ENCODE measurements at regions not wholly inside any gene's neighbourhood (a gene's known extent, or its start where the extent isn't known, plus 50 kb on each side); places are given as distances from the start of the nearest gene placed in this dataset.

DNA sequence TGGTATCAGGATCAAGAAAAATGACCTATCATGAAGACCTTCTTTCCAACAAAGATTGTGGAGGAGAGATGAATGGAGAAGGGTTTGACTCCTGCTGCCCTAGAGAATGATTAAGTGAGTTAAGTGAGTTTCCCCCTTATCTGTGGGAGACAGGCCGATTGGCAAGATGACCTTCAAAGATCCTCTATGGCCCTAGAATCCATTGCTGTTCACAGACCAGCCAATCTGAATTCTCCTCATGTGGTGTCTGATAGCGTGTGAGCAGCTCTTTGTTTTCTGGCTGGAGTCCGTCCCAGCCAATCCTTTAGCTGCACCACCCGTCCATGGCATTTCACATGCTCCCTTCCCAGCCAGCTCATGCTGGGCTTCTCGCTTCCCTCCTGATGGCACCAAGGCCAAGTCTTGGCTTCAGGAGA is 79.4 kb downstream of the MARCHF4 start:
- Histone ChIP-seq H3F3A (ENCODE audit: control insufficient read depth, insufficient read depth) (no peaks in the 10 kb centered on the region), H3K79me2 (ENCODE audit: control insufficient read depth, low read length) (no peaks in the 10 kb centered on the region), H3K4me2 (ENCODE audit: low read length) (no peak overlapping the region), H3K4me1 (ENCODE audit: control insufficient read depth, low read length) (no peaks in the 10 kb centered on the region), H3K27ac (ENCODE audit: low read depth, low read length) (no peak overlapping the region), H3K4me3 (ENCODE audit: low read length) (no peak overlapping the region), H3K36me3 (ENCODE audit: control insufficient read depth, low read length) (no peaks in the 10 kb centered on the region), H3K27me3 (ENCODE audit: control insufficient read depth, low read length) (peaks cover 14% of the 10 kb centered on the region; the same call in 1 of the 2 replicates), H3K9me3 (ENCODE audit: control insufficient read depth, insufficient read depth, low read length) (no peaks in the 10 kb centered on the region), H3K9me2 (replicated peaks; ENCODE audit: control insufficient read depth, low read length) (no peaks in the 10 kb centered on the region), H4K20me1 (ENCODE audit: control insufficient read depth, insufficient read depth, low read depth, low read length) (no peaks in the 10 kb centered on the region)
- no peak for TF ChIP-seq EZH2phosphoT487 (IDR thresholded peaks at IDR 0.05; ENCODE audit: borderline replicate concordance, low read length)
- TF ChIP-seq, protein P1, sequence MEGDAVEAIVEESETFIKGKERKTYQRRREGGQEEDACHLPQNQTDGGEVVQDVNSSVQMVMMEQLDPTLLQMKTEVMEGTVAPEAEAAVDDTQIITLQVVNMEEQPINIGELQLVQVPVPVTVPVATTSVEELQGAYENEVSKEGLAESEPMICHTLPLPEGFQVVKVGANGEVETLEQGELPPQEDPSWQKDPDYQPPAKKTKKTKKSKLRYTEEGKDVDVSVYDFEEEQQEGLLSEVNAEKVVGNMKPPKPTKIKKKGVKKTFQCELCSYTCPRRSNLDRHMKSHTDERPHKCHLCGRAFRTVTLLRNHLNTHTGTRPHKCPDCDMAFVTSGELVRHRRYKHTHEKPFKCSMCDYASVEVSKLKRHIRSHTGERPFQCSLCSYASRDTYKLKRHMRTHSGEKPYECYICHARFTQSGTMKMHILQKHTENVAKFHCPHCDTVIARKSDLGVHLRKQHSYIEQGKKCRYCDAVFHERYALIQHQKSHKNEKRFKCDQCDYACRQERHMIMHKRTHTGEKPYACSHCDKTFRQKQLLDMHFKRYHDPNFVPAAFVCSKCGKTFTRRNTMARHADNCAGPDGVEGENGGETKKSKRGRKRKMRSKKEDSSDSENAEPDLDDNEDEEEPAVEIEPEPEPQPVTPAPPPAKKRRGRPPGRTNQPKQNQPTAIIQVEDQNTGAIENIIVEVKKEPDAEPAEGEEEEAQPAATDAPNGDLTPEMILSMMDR (IDR thresholded peaks at IDR 0.05; ENCODE audit: low read depth, low read length, poor library complexity, severe bottlenecking), result no peak

DNA sequence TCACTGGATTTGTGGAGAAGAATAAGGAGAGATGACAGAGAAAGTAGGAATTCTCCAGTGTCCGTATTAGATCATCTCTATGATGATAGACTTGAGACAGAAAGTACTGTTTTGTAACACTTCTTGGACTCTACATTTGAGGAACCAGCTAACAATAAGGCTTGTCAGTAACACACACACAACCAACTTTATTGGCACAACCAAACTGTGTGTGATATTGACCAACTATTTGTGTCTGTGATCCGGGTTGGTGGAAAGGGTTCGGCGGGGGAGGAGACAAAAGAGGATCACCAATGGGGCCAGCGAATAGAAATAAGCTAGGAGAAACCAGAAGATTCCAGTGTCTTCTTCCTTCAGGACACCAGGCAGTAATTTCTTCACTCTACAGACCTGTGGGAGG is 79.8 kb downstream of the MARCHF4 start:
- H3K27ac ChIP-seq (ENCODE audit: low read depth, low read length), result no peak overlapping the region
- no peak overlapping the region for H3K4me3 ChIP-seq (ENCODE audit: low read length)
- no peaks in the 10 kb centered on the region for H3K36me3 ChIP-seq (ENCODE audit: control insufficient read depth, low read length)
- no peak for TF ChIP-seq EZH2phosphoT487 (IDR thresholded peaks at IDR 0.05; ENCODE audit: borderline replicate concordance, low read length)
- TF ChIP-seq, protein P1 (IDR thresholded peaks at IDR 0.05; ENCODE audit: low read depth, low read length, poor library complexity, severe bottlenecking), result no peak
- H3K4me1 ChIP-seq (ENCODE audit: control insufficient read depth, low read length), result no peaks in the 10 kb centered on the region
- H3K4me2 ChIP-seq (ENCODE audit: low read length), result no peak overlapping the region
- no peaks in the 10 kb centered on the region for H3F3A ChIP-seq (ENCODE audit: control insufficient read depth, insufficient read depth)
- H4K20me1 ChIP-seq (ENCODE audit: control insufficient read depth, insufficient read depth, low read depth, low read length), result no peaks in the 10 kb centered on the region
- no peaks in the 10 kb centered on the region for H3K79me2 ChIP-seq (ENCODE audit: control insufficient read depth, low read length)
- no peaks in the 10 kb centered on the region for H3K9me2 ChIP-seq (replicated peaks; ENCODE audit: control insufficient read depth, low read length)
- H3K9me3 ChIP-seq (ENCODE audit: control insufficient read depth, insufficient read depth, low read length), result no peaks in the 10 kb centered on the region
- H3K27me3 ChIP-seq (ENCODE audit: control insufficient read depth, low read length), result peaks cover 14% of the 10 kb centered on the region; the same call in 1 of the 2 replicates

DNA sequence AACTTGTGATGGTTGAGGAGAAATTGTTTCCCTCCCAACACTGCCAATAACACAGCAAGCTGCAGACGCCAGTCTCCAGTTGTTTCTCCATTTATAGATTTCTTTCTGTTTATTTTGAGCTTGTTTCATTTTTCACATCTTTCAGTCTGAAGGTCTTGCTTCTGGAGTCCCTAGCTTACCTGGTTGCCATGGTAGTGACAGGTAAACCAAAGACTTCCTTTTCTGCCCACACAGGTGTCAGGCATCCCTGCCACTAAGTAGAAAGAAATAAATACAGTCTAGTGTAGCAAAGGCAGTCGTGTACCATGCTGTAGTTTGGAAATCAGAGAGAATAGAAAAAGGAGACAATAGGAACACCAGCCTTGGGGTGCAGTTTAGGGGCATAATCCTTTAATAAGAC is 82.8 kb downstream of the MARCHF4 start:
- Histone ChIP-seq H3F3A (ENCODE audit: control insufficient read depth, insufficient read depth) (no peaks in the 10 kb centered on the region), H3K4me2 (ENCODE audit: low read length) (no peak overlapping the region), H3K9me2 (replicated peaks; ENCODE audit: control insufficient read depth, low read length) (no peaks in the 10 kb centered on the region), H3K36me3 (ENCODE audit: control insufficient read depth, low read length) (no peaks in the 10 kb centered on the region), H3K4me1 (ENCODE audit: control insufficient read depth, low read length) (no peaks in the 10 kb centered on the region), H3K79me2 (ENCODE audit: control insufficient read depth, low read length) (no peaks in the 10 kb centered on the region), H3K9me3 (ENCODE audit: control insufficient read depth, insufficient read depth, low read length) (no peaks in the 10 kb centered on the region), H3K27ac (ENCODE audit: low read depth, low read length) (no peak overlapping the region), H4K20me1 (ENCODE audit: control insufficient read depth, insufficient read depth, low read depth, low read length) (no peaks in the 10 kb centered on the region), H3K27me3 (ENCODE audit: control insufficient read depth, low read length) (peaks cover 14% of the 10 kb centered on the region; the same call in 1 of the 2 replicates), H3K4me3 (ENCODE audit: low read length) (no peak overlapping the region)
- TF ChIP-seq, protein P1 (IDR thresholded peaks at IDR 0.05; ENCODE audit: low read depth, low read length, poor library complexity, severe bottlenecking), result no peak

DNA sequence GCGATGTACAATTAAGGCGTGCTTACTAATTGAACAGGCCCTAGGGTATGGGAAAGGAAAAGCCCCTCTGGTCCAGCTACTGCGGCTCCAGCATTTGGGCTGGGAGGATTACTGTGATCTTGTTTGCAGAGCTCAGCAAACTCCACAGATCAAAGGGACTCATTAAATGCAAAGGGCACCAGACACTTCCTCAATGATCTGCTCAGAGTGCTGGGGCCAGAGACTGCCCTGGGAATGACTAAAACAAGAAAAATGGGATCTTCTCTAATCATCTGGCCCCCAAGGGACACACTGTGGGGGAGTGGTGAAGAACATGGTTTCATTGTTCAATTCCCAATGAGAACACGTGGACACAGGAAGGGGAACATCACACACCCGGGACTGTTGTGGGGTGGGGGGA is 85.0 kb downstream of the MARCHF4 start:
- no peak overlapping the region for H3K27ac ChIP-seq (ENCODE audit: low read depth, low read length)
- H3K4me1 ChIP-seq (ENCODE audit: control insufficient read depth, low read length), result no peaks in the 10 kb centered on the region
- H3K36me3 ChIP-seq (ENCODE audit: control insufficient read depth, low read length), result no peaks in the 10 kb centered on the region
- H3K27me3 ChIP-seq (ENCODE audit: control insufficient read depth, low read length), result peaks cover 14% of the 10 kb centered on the region; the same call in 1 of the 2 replicates
- no peak overlapping the region for H3K4me2 ChIP-seq (ENCODE audit: low read length)
- H3K4me3 ChIP-seq (ENCODE audit: low read length), result no peak overlapping the region
- no peaks in the 10 kb centered on the region for H4K20me1 ChIP-seq (ENCODE audit: control insufficient read depth, insufficient read depth, low read depth, low read length)
- H3K9me2 ChIP-seq (replicated peaks; ENCODE audit: control insufficient read depth, low read length), result no peaks in the 10 kb centered on the region
- TF ChIP-seq EZH2phosphoT487 (IDR thresholded peaks at IDR 0.05; ENCODE audit: borderline replicate concordance, low read length), result no peak
- TF ChIP-seq, protein P1 (IDR thresholded peaks at IDR 0.05; ENCODE audit: low read depth, low read length, poor library complexity, severe bottlenecking), result no peak
- H3K79me2 ChIP-seq (ENCODE audit: control insufficient read depth, low read length), result no peaks in the 10 kb centered on the region
- no peaks in the 10 kb centered on the region for H3F3A ChIP-seq (ENCODE audit: control insufficient read depth, insufficient read depth)
- no peaks in the 10 kb centered on the region for H3K9me3 ChIP-seq (ENCODE audit: control insufficient read depth, insufficient read depth, low read length)
